Brain microvascular endothelial cell (primary cell): ENCODE measurements at regions not wholly inside any gene's neighbourhood (a gene's known extent, or its start where the extent isn't known, plus 50 kb on each side); places are given as distances from the start of the nearest gene placed in this dataset.

Experiments used
- DNase-seq: peaks from one replicate; pipeline ENCODE4 v3.0.0-alpha.2; 2020
- H3K27ac ChIP-seq: fragments of 250-450 bp; sonication (Bioruptor Pico); 2 replicates; pipeline ENCODE4 v1.5.1; 2020; ENCODE audit warnings: mild to moderate bottlenecking, moderate library complexity
- H3K27me3 ChIP-seq: fragments of 250-450 bp; sonication (Bioruptor Pico); replicated peaks from 2 replicates; pipeline ENCODE4 v1.5.1; 2020; ENCODE audit warnings: mild to moderate bottlenecking
- H3K36me3 ChIP-seq: fragments of 250-450 bp; sonication (Bioruptor Pico); replicated peaks from 2 replicates; pipeline ENCODE4 v1.5.1; 2020; ENCODE audit warnings: mild to moderate bottlenecking
- H3K4me3 ChIP-seq: 2 replicates; pipeline ENCODE4 v1.5.1; 2011; ENCODE audit warnings: low read depth, mild to moderate bottlenecking, control low read depth, low read length, moderate library complexity
- in situ Hi-C: cut with HindIII; loops from 2 replicates; pipeline ENCODE4 v1.10.0; 2017; ENCODE audit warnings: low sequenced_read_pairs, low pct_ligation_motif_present
- TF ChIP-seq, protein P1 (sequence below): IDR thresholded peaks from 2 replicates; pipeline ENCODE4 v1.5.1; 2011; ENCODE audit warnings: low read depth, mild to moderate bottlenecking, moderate library complexity, low read length, control low read depth, inconsistent platforms; ENCODE audit errors: missing control alignments

DNA sequence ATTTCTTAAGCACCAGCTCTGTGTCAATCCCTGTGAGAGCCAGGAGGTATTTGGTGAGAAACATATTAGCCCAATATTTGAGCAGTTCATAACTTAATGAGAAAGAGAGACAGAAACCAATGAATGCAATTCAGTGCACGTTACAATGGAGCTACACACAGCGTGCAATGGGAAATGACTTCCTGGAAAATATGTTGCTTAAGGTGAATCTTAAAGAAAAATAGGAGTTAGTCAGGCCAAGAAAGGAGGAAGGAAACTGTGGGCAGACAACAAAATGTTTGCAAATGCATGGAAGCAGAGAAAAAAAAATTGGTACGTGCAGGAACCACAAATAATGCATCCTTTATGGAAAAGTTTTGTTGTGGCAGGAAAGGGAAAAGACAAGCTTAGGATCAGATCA lies 481.7 kb downstream of the BCAT1 start:
- H3K36me3 ChIP-seq = no peaks in the 10 kb centered on the region
- DNase-seq = no peak
- no peak overlapping the region for H3K4me3 ChIP-seq
- TF ChIP-seq, protein P1, sequence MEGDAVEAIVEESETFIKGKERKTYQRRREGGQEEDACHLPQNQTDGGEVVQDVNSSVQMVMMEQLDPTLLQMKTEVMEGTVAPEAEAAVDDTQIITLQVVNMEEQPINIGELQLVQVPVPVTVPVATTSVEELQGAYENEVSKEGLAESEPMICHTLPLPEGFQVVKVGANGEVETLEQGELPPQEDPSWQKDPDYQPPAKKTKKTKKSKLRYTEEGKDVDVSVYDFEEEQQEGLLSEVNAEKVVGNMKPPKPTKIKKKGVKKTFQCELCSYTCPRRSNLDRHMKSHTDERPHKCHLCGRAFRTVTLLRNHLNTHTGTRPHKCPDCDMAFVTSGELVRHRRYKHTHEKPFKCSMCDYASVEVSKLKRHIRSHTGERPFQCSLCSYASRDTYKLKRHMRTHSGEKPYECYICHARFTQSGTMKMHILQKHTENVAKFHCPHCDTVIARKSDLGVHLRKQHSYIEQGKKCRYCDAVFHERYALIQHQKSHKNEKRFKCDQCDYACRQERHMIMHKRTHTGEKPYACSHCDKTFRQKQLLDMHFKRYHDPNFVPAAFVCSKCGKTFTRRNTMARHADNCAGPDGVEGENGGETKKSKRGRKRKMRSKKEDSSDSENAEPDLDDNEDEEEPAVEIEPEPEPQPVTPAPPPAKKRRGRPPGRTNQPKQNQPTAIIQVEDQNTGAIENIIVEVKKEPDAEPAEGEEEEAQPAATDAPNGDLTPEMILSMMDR = no peak
- no peaks in the 10 kb centered on the region for H3K27me3 ChIP-seq
- in situ Hi-C loops = no loop called here
- H3K27ac ChIP-seq = no peak overlapping the region

GRCh38 chr12:24463375-24463774 lies 485.5 kb downstream of the BCAT1 start:
- Histone ChIP-seq H3K36me3 (no peaks in the 10 kb centered on the region), H3K27ac (no peak overlapping the region), H3K27me3 (no peaks in the 10 kb centered on the region), H3K4me3 (no peak overlapping the region)
- in situ Hi-C loops = no loop called here
- DNase-seq = no peak
- TF ChIP-seq, protein P1 = no peak

- H3K27me3 ChIP-seq = no peaks in the 10 kb centered on the region
- TF ChIP-seq, protein P1 = no peak
- H3K27ac ChIP-seq = no peak overlapping the region
- H3K4me3 ChIP-seq = no peak overlapping the region
- in situ Hi-C loops = no loop called here
- no peak for DNase-seq
- no peaks in the 10 kb centered on the region for H3K36me3 ChIP-seq
These were observed 486.0 kb downstream of the BCAT1 start for GRCh38 chr12:24462946-24463345.

DNA sequence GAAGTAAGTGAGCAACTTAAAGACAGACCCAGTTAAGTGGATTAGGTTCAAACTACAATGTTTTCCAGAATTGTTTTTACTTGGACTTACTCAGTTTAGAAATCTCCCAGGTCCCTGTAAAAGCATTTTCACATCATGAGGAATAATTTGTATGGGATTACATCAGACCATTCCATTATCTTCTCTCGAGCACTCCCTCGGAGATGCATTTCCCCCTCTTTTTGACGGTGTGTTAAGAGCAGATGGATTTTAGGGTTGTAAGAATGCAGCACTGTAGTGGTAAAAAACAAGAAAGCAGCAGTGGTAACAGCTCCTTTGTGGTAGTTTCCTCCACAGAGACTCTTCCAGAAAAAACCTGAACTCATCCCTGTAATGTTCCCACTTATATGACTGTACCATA lies 488.4 kb downstream of the BCAT1 start:
- no peak overlapping the region for H3K27ac ChIP-seq
- in situ Hi-C loops = no loop called here
- no peaks in the 10 kb centered on the region for H3K36me3 ChIP-seq
- no peaks in the 10 kb centered on the region for H3K27me3 ChIP-seq
- no peak overlapping the region for H3K4me3 ChIP-seq
- DNase-seq = no peak
- TF ChIP-seq, protein P1 = no peak

DNA sequence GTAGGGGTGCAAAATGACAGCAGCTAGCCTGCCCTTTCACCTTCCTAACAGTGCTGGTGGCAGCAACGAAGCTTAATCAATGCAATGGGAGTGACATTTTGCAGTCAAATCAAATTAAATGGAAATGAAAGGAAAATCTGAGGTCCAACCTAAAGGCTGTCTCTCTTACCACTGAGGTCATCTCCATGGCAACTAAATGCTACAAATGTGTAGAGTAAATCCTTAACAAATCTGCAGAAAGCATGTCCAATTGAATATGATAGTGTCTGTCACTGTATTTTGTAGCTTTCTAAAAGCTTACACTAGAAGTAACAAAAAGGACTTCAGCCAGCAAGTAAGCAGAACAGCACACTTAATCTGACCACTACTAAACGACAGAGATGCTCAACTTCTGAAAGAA lies 488.8 kb downstream of the BCAT1 start:
- H3K27ac ChIP-seq = no peak overlapping the region
- in situ Hi-C loops = no loop called here
- TF ChIP-seq, protein P1 = no peak
- no peak for DNase-seq
- no peak overlapping the region for H3K4me3 ChIP-seq
- H3K36me3 ChIP-seq = no peaks in the 10 kb centered on the region
- no peaks in the 10 kb centered on the region for H3K27me3 ChIP-seq

- Histone ChIP-seq H3K27me3 (no peaks in the 10 kb centered on the region), H3K4me3 (no peak overlapping the region), H3K27ac (no peak overlapping the region), H3K36me3 (no peaks in the 10 kb centered on the region)
- TF ChIP-seq, protein P1 = no peak
- DNase-seq = no peak
- in situ Hi-C loops = no loop called here
These were observed 493.1 kb downstream of the BCAT1 start for GRCh38 chr12:24455811-24456210.
